HG03342 (cell line): ENCODE measurements at regions not wholly inside any gene's neighbourhood (a gene's known extent, or its start where the extent isn't known, plus 50 kb on each side); places are given as distances from the start of the nearest gene placed in this dataset.

Experiments used
- ATAC-seq: cut with Tn5 transposase; IDR thresholded peaks from one replicate; pipeline ENCODE4 v1.9.1; 2021; ENCODE audit warnings: mild to moderate bottlenecking, moderate library complexity; ENCODE audit not compliant: unreplicated experiment

DNA sequence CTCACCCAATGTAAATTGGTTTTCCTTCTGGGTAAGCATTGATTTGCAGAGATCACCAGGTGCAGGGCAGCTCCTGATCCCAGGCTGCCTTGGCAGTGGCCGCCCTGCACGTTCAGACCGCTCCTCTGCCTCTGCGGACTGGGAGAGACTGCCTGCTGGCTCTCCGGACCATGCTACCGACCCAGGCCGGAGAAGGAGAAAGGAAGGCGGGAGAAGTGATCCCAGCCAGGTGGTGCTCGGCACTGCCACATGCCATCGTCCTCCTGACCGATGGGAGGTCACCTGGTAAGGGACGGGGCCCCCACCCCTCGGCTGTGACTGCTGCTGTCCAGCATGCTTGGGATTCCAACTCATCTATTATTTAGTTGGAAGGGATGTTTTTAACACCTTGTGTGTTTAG, 108.1 kb upstream of the POU3F3 start:
- no peak for ATAC-seq

DNA sequence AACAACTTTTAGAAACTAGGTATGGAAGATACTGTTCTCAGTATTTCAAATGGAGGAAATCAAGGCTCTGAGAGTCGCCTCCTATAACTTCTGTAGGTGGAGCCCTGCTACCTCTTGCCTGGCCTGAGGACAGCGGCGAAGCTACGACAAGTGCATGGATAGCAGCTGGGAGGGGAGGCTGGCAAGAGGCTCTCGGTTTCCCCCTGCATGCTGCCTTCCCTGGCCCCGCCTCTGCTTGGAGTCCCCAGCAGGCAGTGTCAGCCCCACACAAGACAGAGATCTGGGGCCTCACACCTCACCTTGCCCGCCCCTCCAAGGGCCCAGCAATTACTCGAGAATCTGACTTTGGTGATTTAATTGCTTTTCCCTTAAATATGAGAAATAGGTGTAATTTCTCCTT, 107.6 kb upstream of the POU3F3 start:
- ATAC-seq: no peak

DNA sequence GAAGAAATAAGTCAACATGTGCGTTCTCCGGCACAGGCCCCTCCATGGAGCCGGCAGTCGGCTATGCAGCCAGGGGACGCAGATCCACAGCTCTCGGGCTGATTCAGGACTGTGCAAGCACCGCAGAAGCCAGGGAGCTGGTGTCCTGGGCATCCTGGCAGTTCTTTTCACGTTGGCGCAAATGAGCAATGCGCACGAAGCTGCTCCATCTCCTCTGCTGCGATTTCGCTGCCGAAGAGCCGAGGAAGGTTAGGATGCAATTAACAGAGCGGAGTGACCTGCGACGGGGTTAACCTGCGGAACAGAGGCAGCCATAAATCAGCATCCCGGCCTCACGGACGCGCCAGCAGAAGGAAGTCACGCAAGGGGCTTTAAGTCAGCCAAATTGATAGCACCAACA, 107.1 kb upstream of the POU3F3 start:
- no peak for ATAC-seq

DNA sequence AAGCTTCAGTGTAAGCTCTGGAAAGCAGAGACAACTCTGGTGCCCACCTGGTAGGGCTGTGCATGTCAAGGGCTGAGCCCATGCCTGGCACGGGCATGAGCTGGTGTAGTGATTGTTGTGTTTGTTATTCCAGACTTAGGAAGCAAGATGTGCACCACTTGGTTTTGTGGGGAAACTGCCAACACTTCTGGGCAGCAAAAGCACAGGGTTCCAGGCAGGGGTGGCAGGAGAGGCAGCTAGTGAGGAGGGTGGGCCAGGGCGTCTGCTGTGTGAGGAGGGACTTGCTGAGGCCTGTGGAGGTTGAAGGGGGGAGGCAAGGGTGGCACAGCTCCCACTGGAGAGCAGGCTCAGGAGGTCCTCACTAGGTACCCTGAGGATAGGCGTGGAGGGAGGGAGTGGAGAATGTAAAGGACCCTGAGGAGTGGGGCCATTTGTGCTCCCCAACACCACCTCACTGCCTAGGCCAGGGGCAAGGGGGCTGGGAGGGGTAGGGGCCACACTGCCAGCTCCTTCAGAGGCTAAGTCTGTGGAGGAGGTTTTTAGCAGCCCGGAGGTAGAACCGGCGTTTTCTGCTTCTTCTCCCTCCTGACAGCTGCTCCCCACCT, 104.0 kb upstream of the POU3F3 start:
- no peak for ATAC-seq

DNA sequence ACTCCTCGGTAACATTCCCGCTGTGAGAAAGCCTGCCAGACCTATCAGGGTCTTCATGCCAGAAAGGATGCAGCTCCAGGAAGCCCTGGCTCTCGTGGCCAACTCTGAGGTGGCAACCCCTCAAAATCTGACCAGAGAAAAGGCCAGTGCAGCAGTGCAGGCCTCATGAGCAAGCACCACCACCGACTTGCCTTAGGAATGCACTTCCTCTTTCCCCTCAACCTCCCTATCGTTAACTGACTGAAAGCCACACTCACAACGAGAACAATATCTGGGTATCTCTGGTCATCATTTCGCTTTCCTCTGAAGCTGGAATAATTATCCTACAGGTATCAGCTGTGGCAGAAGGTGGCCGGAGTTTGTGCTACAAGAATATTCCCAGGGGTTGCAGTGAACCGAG, 101.4 kb upstream of the POU3F3 start:
- ATAC-seq: no peak

DNA sequence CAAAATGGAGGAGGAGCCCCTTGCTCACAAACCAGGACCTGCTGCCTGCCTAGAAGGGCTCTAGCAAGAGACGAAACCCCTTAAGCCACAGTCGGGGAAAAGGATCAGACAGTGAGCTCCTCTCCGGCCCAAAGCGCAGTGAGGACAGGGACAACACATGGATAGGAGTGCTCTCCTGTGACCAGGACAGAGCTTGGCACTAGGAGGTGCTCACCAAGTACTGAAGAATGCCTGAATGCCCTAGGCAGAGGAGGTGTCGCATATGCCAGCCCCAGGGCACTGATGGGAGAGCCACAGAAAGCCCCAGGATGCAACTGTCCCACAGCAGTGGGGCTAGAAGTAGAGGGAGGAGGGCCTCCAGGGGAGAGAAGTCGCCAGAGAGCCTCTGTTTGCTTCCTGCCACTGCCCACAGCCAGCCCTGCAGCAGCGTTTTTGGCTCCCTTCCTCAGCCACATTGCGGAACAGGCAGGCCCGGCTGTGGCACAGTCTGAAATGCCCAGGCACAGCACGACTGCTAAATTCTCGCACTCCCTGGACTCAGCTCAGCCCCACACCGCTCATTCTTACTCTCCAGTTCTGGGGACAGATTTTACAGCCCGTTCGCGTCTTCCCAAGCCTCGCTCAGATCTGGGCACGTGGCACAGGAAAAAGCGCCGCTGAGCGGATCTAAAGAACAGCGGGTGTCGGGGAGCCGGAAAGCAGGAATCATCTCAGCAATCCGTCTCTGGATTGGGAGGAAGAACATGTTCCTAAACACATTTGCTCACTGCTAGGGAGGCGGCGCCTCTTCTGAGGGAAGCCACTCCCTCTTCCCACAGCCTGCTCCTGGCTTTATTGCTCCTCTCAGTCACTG, 98.7 kb upstream of the POU3F3 start:
- ATAC-seq: no peak

DNA sequence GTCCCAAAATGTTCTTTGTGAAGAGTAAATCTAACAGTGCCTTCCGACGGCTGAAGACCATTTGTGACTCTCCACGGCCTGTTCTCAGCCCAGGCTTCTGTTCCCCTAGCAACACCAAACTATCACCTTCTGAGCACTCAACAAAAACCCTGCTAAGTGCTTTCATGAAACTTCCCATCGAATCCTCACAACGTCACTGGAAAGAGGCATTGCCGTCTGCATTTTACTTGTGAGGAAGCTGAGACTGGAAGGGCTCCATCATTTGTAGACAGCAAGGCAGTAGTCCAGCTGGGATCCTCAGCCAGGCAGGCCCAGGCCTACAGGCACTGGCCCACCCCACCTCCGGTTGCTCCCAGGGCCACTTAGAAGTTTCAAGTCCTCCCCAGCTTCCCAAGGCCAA, 97.8 kb upstream of the POU3F3 start:
- no peak for ATAC-seq

GRCh38 chr2:104757056-104757455, 96.9 kb upstream of the POU3F3 start:
- ATAC-seq: no peak

- no peak for ATAC-seq
These were observed 95.7 kb upstream of the POU3F3 start for GRCh38 chr2:104758199-104758620.

DNA sequence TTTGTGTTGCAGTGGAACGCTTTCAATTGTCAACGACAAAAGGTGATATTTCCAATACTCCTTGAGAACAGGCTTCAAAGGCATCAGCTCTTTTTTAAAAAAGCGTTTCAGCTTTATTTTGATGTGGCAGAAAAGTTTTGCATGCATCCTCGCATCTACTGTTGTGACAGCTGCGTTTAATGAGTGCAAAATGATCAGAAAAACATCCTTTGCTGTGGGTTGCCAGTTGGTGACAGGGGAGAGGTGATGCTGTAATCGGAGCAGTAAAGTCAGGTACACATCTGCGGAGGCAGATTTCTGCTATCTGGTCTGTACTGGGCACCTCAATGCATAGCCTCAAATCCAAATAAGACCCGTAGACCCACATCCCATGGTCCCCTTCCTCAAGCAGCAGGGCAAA, 91.9 kb upstream of the POU3F3 start:
- ATAC-seq: no peak

DNA sequence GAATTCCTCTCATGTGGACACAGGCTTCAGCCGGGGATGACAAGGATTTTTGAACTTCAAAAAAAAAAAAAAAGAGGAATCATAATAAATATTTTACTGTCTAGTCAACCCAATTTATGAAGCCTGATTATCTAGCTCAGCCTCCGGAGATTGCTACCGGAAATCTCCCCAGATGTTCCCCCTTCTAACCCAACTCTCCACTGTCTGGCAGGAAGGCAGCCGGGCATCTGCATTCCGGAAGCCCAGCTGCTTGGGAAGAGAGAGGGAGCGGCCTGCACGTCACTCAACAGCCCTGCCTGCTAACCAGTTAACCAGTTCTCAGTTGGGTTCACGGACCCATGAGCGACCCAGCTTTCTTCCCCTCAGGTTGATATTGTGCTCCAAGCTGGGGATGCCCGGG, 87.2 kb upstream of the POU3F3 start:
- ATAC-seq: no peak

- no peak for ATAC-seq
These were observed 85.2 kb upstream of the POU3F3 start for GRCh38 chr2:104768694-104769093.

- no peak for ATAC-seq
These were observed 84.8 kb upstream of the POU3F3 start for GRCh38 chr2:104769096-104769495.

DNA sequence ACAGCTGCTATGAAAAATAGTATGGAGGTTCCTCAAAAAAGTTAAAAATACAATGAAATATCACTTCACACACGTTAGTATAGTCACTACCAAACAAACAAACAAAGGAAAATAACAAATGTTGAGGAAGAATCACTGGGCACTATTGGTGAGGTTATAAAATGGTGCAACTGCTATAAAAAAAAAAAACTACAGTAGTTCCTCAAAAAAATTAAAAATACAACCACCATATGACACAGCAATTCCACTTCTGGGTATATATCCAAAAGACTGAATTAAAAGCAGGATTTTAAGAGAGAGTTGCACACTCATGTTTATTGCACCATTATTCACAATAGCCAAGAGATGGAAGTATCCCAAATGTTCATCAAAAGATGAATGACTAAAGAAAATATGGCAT, 80.9 kb upstream of the POU3F3 start:
- ATAC-seq: no peak

- no peak for ATAC-seq
These were observed 79.3 kb upstream of the POU3F3 start for GRCh38 chr2:104774631-104775030.

DNA sequence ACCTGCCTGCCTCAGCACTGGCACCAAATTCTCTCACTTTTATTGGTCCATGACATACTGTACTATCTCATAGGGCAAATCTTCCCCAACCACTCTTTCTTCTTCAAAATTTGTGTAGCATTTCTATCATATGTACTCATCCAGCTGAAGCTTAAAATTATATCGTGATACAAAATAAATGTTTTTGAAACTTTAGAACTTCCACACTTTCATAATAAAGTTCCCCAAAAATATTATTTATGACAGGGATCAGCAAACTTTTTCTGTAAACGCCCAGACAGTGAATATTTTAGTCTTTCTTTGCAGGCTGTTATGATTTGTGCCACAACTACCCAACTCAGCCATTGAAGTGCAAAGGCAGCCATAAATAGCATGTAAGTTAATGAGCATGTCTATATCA, 76.2 kb upstream of the POU3F3 start:
- no peak for ATAC-seq

DNA sequence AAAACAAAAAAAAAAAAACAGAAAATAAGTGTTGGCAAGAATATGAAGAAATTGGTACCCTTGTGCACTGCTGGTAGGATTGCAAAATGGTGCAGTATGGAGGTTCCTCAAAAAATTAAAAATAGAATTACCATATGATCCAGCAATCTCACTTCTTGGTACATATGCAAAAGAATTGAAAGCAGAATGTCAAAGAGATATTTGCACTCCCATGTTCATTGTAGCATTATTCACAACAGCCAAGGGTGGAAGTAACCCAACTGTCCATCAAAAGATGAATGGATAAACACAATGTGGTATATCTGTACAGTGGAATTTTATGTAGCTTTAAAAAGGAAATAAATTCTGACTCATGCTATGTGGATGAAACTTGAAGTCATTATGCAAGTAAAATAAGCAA, 72.8 kb upstream of the POU3F3 start:
- ATAC-seq: no peak

- no peak for ATAC-seq
These were observed 69.7 kb upstream of the POU3F3 start for GRCh38 chr2:104784264-104784663.

- no peak for ATAC-seq
These were observed 67.7 kb upstream of the POU3F3 start for GRCh38 chr2:104786204-104786603.

DNA sequence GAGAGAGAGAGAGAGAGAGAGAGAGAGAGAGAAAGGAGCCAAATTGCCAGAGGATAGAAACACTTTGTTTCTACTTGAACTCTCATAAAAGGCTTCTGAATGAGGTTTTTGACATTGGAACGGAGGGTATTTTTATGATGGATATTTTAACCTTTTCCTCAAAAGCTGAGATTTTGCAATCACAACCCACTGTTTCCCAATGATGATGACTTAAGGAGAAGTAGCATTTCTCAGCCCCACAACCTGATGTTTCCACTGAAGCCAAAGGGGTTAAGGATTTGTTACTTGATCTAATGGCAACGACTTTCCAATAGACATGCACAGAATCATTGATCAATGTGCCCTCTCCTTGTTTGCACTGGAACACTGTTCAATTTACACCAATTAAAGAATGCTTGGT, 67.1 kb upstream of the POU3F3 start:
- no peak for ATAC-seq

- no peak for ATAC-seq
These were observed 66.4 kb upstream of the POU3F3 start for GRCh38 chr2:104787298-104788065.
